Suprapubic skin (tissue), 4 donors: ENCODE measurements at regions not wholly inside any gene's neighbourhood (a gene's known extent, or its start where the extent isn't known, plus 50 kb on each side); places are given as distances from the start of the nearest gene placed in this dataset.

ENCODE experiments used
- DNase-seq, 2 donors: peaks; one replicate each; pipeline ENCODE4 v3.0.0-alpha.2; 2019; ENCODE audit warnings: low spot score in 2 of 2
- H3K27ac ChIP-seq: fragments of 200-600 bp; sonication (generic); one replicate; pipeline ENCODE4 v1.5.1; 2019
- H3K27me3 ChIP-seq: fragments of 200-600 bp; sonication (generic); one replicate; pipeline ENCODE4 v1.5.1; 2019
- H3K36me3 ChIP-seq: fragments of 200-600 bp; sonication (generic); one replicate; pipeline ENCODE4 v1.5.1; 2019
- H3K4me1 ChIP-seq: fragments of 200-600 bp; sonication (generic); one replicate; pipeline ENCODE4 v1.5.1; 2019
- H3K4me3 ChIP-seq: fragments of 200-600 bp; sonication (generic); one replicate; pipeline ENCODE4 v1.5.1; 2019; ENCODE audit warnings: mild to moderate bottlenecking
- H3K9me3 ChIP-seq: fragments of 200-600 bp; sonication (generic); one replicate; pipeline ENCODE4 v1.5.1; 2019
- EP300 ChIP-seq: sonication (generic); formaldehyde crosslinking; IDR thresholded peaks from one replicate; pipeline ENCODE4 v1.6.1; 2017; ENCODE audit warnings: antibody characterized with exemption
- POLR2A ChIP-seq, 2 donors: fragments of 450-650 bp; IDR thresholded peaks; one replicate each; pipeline ENCODE4 v1.6.1; 2017; ENCODE audit warnings: antibody characterized with exemption in 2 of 2, mild to moderate bottlenecking in 2 of 2, moderate library complexity in 2 of 2
- POLR2AphosphoS5 ChIP-seq, 3 donors: sonication (generic); formaldehyde crosslinking; IDR thresholded peaks; one replicate each; pipeline ENCODE4 v1.6.1; 2017; ENCODE audit warnings: antibody characterized with exemption in 3 of 3
- WGBS: methylation state at CpG from one replicate; pipeline ENCODE4 v1.1.5; 2018; 5-methylcytosine and 5-hydroxymethylcytosine counted together
- TF ChIP-seq, protein P1 (sequence below), 2 donors: fragments of 200-600 bp in 1 of 2; fragments of 450-650 bp in 1 of 2; sonication (generic) in 1 of 2; IDR thresholded peaks; one replicate each; pipeline ENCODE4 v1.5.1; 2016 to 2019; ENCODE audit warnings: antibody characterized with exemption in 2 of 2, mild to moderate bottlenecking in 1 of 2, moderate library complexity in 1 of 2

DNA sequence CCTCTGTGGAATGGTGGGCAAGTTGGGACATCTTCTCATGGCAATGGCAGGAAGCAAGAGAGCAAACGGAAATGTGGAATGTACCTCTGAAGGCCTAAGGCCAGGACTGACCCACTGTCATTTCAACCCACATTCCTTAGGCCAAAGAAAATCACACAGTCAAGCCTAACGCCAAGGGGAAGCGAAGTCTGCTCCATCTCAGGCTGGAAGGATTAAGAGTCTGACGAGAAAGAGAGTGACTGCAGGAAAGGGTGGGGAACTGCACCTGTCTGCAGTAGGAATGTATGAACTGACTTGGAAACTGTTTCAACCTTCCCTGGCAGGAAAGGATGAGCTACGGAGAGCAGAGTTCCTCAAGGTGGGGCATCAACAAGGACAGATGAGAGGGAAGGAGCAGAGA is 90.2 kb upstream of the TAS2R1 start:
- H3K9me3 ChIP-seq: no peaks in the 10 kb centered on the region
- 54% methylated on average over 5 of the region's 5 CpGs for WGBS
- H3K36me3 ChIP-seq: no peaks in the 10 kb centered on the region
- TF ChIP-seq POLR2A (IDR thresholded peaks at IDR 0.05): no peak
- TF ChIP-seq, protein P1, sequence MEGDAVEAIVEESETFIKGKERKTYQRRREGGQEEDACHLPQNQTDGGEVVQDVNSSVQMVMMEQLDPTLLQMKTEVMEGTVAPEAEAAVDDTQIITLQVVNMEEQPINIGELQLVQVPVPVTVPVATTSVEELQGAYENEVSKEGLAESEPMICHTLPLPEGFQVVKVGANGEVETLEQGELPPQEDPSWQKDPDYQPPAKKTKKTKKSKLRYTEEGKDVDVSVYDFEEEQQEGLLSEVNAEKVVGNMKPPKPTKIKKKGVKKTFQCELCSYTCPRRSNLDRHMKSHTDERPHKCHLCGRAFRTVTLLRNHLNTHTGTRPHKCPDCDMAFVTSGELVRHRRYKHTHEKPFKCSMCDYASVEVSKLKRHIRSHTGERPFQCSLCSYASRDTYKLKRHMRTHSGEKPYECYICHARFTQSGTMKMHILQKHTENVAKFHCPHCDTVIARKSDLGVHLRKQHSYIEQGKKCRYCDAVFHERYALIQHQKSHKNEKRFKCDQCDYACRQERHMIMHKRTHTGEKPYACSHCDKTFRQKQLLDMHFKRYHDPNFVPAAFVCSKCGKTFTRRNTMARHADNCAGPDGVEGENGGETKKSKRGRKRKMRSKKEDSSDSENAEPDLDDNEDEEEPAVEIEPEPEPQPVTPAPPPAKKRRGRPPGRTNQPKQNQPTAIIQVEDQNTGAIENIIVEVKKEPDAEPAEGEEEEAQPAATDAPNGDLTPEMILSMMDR (IDR thresholded peaks at IDR 0.05): no peak
- no peak for TF ChIP-seq POLR2AphosphoS5 (IDR thresholded peaks at IDR 0.05)
- TF ChIP-seq EP300: no peak
- no peak for DNase-seq
- H3K4me3 ChIP-seq: no peak overlapping the region
- no peak overlapping the region for H3K27ac ChIP-seq
- no peaks in the 10 kb centered on the region for H3K4me1 ChIP-seq
- H3K27me3 ChIP-seq: no peaks in the 10 kb centered on the region

DNA sequence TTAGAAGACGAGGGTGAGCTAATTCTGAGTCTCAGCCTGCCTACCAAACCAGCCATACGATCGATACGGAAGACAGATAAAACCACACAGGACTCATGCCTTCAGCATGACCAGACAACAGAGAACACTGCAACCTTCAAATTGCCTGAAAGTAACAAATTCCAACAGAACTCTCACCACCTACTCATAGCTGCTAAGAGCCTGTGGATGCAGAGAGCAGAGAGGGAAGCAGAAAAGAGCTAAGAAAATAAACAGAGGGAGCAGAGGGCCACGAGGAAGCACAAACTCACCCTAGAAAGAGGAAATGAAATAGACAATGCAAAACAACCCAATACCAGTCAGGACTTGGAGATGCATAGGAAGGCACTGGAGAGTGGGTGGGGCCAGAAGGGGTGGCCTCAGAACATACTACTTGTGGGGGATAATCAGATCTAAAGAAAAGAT is 86.7 kb upstream of the TAS2R1 start:
- no peaks in the 10 kb centered on the region for H3K36me3 ChIP-seq
- no peaks in the 10 kb centered on the region for H3K4me1 ChIP-seq
- no peak for DNase-seq
- no peaks in the 10 kb centered on the region for H3K9me3 ChIP-seq
- H3K4me3 ChIP-seq: no peak overlapping the region
- no peaks in the 10 kb centered on the region for H3K27me3 ChIP-seq
- H3K27ac ChIP-seq: no peak overlapping the region
- WGBS: 55% methylated on average over 5 of the region's 5 CpGs
- TF ChIP-seq POLR2A (IDR thresholded peaks at IDR 0.05) (no peak), POLR2AphosphoS5 (IDR thresholded peaks at IDR 0.05) (no peak), EP300 (no peak)
- TF ChIP-seq, protein P1 (IDR thresholded peaks at IDR 0.05): no peak

DNA sequence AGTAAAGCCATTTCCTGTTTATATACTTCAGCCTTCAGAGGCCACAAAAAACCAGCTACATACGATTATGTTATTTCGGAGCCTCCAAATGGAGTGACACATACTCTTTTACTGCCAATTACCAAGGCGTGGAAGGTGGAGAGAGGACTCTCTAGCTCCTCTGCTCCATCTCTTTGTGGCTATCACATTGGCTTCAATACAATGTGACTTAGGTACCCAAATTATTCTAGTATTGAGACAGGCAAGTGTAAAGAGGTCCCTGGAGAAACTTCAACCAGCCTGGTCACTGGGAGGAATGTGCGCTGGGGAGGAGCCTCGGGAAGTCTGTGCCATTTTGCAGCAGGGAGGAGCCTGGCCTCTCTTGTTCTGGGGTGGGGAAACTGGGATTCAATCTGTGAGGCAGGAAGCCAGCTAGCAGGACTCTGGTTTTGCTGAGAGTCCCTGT is 85.8 kb upstream of the TAS2R1 start:
- no peak for TF ChIP-seq POLR2AphosphoS5 (IDR thresholded peaks at IDR 0.05)
- TF ChIP-seq, protein P1 (IDR thresholded peaks at IDR 0.05): no peak
- no peak for TF ChIP-seq EP300
- TF ChIP-seq POLR2A (IDR thresholded peaks at IDR 0.05): no peak
- Histone ChIP-seq H3K4me1 (no peaks in the 10 kb centered on the region), H3K27me3 (no peaks in the 10 kb centered on the region), H3K27ac (no peak overlapping the region), H3K36me3 (no peaks in the 10 kb centered on the region), H3K9me3 (no peaks in the 10 kb centered on the region), H3K4me3 (no peak overlapping the region)
- 51% methylated on average over 5 of the region's 5 CpGs for WGBS
- no peak for DNase-seq

DNA sequence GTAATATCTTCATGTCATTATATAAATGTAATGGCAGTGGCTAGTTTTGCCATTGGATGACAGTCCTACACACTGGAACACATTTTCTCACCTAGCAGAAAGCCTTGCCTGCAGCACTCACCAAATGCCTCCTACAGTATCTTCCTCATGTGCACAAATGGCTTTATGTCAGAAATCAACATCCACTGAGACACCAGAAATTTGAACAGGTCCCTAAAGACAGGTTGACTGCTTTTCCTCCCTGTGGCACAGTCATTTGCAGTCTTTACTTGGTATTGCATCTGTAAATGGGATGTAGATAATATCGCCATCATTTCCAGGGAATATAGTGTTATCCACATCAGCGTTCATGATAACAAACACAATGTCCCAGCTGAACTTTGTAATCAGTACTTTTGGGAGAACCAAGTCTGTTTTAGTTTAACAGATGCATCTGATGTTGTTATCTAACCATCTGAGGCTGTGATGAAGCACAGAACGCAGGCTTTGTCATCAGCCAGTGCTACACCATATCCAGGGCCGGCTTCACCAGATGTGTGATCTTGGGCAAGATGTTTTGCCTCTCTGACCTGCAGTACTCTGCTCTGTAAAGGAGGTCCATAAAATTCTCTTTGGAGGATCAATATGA is 83.9 kb upstream of the TAS2R1 start:
- Histone ChIP-seq H3K4me3 (no peak overlapping the region), H3K9me3 (peaks cover 4% of the 10 kb centered on the region), H3K27ac (no peak overlapping the region), H3K36me3 (no peaks in the 10 kb centered on the region), H3K27me3 (no peaks in the 10 kb centered on the region), H3K4me1 (no peaks in the 10 kb centered on the region)
- DNase-seq: no peak
- TF ChIP-seq EP300 (no peak), POLR2A (IDR thresholded peaks at IDR 0.05) (no peak), POLR2AphosphoS5 (IDR thresholded peaks at IDR 0.05) (no peak)
- TF ChIP-seq, protein P1 (IDR thresholded peaks at IDR 0.05): no peak
- 79% methylated on average over 4 of the region's 4 CpGs for WGBS

DNA sequence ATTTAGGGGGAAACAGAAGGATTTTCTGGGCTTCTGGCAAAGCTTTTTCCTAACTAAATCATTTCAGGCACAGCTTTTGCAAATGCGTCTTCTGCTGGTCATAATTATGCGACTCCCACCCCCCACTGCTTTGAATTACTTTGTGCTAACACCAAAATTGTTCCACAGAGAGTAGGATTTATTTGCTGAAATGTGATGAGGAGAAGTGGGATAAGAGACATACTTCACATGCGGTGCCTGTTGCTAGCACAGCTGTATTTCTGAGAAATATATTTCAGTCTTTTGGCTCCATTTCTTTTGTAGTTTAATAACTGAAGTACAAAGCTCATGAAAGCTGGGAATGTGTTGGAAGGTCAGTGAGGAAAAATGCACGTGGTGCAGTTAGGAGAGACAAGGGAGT is 83.2 kb upstream of the TAS2R1 start:
- peaks cover 9% of the 10 kb centered on the region for H3K9me3 ChIP-seq
- DNase-seq: no peak
- H3K36me3 ChIP-seq: no peaks in the 10 kb centered on the region
- no peaks in the 10 kb centered on the region for H3K27me3 ChIP-seq
- no peaks in the 10 kb centered on the region for H3K4me1 ChIP-seq
- no peak overlapping the region for H3K4me3 ChIP-seq
- WGBS: 57% methylated on average over 4 of the region's 4 CpGs
- TF ChIP-seq EP300 (no peak), POLR2A (IDR thresholded peaks at IDR 0.05) (no peak), POLR2AphosphoS5 (IDR thresholded peaks at IDR 0.05) (no peak)
- TF ChIP-seq, protein P1 (IDR thresholded peaks at IDR 0.05): no peak
- H3K27ac ChIP-seq: no peak overlapping the region
